GM19467 (cell line): ENCODE measurements at regions not wholly inside any gene's neighbourhood (a gene's known extent, or its start where the extent isn't known, plus 50 kb on each side); places are given as distances from the start of the nearest gene placed in this dataset.
A peak's percentile ranks its signal among the peaks of the same experiment; 100 is the strongest.

Source experiments
- ATAC-seq: cut with Tn5 transposase; IDR thresholded peaks from one replicate; pipeline ENCODE4 v1.9.1; 2021; ENCODE audit warnings: mild to moderate bottlenecking, moderate library complexity; ENCODE audit not compliant: unreplicated experiment

DNA sequence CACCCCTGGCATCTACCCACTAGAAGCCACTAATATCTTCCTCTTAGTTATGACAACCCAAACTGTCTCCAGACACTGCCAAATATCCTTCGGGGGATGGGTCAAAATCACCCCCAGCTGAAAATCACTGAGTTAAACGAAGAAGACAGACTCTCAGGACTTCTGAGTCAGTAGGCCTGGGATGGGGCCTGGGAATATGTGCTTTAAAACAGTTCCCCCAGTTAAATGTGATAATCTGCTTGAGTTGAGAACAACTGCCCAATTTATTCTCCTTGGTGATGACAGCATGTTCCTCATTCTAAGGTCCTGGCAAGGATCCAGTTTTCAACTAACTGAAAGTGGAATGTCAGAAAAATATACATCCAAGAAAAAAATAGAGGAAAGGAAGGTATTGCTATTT is 52.4 kb downstream of the CBLL2 start:
- ATAC-seq = no peak

DNA sequence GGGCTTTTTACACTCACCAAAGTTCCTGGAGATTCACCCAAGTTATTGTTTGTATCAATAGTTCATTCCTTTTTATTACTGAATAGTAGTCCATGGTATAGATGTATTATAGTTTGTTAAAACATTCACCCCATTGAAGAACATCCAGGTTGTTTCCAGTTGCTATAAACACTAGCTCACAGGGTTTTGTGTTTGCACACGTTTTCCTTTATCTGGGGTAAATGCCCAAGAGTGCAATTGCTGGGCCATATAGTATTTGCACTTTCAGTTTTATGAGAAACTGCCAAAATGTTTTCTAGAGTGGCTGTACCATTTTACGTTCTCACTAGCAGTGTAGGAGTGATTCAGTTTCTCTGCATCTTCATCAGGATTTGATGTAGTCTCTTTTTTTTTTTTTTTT is 57.1 kb downstream of the CBLL2 start:
- ATAC-seq = no peak

DNA sequence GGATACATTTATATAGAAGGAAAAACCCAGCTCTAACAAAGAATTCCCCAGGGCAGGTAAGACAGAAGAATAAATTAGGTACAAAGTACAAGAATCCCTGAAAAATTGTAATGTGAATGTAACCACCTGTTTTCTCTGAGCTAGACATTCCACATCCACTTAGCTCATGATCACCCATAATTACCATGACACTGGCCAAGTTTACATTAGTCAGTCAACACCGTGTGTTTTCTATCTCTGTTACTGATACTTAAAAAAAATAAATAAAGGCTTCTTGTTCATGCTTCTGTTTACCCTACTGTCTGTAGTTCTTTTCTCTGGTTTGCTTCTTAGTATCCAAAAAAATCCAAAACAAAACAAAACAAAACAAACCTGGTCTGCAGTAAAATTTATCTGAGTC is 66.0 kb downstream of the CBLL2 start:
- no peak for ATAC-seq

DNA sequence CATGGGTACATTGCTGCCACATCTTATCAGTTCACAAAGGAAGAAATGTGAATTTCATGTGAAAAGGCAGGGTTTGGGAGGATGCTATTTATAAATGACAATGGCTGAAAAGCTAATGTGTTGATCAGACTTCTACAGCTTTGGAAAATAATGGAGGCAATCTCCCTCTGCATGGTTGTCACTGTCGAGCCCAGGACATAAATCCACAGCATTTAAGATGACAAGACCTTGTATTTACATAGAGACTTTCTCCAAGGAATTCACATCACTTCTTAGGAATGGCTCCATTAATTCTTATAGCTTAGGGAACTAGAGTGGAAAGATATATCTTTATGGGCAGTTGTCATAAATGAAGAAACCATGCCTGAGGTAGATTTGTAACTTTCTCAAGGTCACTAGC is 66.7 kb downstream of the CBLL2 start:
- no peak for ATAC-seq

DNA sequence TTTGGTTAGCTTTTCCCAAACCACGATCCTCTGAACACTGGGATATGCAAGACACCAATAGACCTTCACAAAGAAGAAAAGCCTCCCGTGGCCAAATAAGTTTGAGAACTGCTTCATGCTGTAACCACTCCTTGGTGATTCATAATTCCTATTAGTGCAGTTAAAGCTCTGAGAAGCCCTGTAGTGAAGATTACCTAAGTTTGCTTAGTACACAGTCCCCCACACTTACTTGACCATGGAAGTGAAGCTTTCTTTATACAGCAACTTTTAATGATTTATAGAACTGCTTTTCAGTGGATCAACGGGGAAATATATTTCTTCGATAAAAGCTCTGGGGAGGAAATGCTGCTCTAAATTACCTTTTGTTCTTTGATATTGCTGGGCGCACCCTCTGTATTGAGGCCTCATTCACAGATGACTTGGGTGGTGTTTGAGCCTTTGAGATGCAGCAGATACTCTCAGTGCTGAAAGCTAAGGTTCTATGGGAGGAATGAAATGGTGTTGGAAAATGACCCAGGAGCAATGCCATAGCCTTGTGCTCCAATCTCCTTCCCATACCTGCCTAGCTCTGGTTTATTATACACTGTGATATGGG is 67.4 kb downstream of the CBLL2 start:
- no peak for ATAC-seq

DNA sequence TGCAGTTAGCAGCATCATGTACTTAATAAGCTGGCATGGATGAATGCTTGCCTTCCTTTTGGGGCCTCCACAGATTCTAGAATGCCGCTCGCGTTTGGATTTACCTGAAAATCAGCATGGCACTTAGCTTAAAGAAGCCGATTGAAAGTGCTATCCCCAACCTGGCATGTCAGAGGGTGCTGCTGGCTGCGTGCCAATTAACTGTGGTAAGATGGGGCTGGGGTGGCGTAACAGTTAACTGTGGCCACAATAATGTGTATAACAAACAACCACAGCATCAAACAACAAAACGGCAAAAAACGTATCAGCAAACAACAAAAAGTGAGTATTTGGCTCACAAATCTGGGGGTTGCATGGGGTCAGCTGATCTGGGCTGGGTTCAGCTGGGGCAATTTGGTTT is 70.5 kb downstream of the CBLL2 start:
- no peak for ATAC-seq

DNA sequence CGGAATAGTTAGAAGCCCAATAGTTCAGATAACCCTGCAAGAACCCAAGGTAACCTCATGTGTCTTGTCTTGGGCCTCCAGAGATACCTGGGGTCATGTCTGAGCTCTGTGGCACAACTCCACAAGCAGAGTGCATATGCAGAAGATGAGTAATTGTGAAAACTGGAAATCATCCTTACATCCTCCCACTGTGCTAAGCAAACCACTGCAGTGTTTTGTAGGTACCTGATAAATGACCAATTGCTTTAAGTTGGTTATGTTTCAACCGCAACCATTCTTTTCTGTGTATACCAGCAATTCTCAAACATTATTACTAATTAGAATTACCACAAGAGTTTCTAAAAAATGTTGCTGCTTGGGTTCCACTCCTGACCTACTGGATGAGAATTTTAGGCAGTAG is 73.2 kb downstream of the CBLL2 start:
- peak; percentile 80 for ATAC-seq

DNA sequence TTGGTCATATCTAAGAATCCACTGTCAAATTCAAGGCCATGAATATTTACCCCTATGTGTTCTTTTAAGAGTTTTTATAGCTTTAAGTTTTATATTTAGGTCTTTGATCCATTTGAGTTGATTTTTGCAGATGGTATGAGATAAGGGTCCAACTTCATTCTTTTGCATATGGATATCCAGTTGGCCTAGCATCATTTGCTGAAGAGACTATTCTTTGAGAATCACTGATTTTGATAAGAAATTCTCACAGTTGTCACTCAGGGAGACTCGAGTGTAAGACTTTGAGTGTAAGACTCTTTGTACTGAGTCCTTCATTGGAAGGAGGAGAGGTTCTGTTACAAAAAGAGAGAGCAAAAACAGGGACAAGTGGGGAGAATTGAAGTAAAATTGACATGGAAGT is 74.8 kb downstream of the CBLL2 start:
- no peak for ATAC-seq

DNA sequence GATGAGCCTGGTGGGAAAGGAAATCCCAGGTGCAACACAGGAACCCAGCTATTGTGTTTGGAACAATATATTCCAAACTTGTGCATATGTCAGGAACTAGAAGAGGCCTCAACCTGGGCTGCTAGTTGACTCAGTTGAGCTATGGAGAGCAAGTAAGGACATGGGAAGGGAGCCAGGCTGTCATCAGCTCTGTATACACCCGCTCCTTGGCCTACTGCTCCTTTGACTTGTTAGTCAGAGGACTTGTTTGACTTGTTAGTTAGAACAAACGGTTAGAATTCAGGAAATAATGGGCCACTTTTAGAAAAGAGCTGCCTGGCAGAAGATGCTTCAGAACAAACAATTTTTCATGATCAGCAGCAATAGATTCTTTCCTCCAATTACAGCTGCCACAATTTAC is 76.4 kb downstream of the CBLL2 start:
- no peak for ATAC-seq

DNA sequence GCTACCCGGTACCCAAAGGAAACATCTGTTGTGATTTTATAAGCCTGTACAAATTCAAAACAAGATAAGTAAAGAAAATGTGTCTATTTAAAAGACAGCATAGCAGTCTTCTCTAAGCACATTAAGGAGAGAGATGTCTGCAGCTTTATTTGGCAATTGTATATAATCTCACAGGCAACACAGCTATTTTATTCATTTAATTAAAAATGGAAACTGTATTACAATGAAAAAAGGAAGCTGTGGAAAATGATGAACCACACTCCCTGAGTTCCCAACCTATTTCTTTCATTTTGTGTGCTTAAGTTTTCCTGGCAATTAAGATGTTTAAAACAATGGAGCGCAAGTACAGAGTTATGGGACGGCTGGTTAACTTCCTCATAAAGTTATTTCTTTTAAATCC is 78.4 kb downstream of the CBLL2 start:
- ATAC-seq = no peak

DNA sequence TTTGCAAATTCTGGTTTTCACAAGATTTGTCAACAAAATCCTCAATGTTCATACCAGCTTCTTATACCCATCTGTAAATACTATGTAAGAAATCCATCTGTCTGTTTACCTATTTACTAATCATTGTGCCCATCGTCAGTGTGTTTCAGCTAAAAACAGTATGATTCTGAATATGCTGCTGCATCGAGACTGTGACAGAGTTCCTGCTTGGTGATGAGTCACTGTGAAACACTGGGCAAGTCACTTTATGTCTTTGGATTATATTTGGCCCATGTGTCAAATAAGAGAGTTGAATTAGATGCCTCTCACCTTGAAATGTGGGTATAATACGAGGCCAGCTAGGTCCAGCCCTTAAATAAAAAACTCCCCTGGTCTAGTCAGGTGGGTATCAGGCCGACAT is 79.3 kb downstream of the CBLL2 start:
- no peak for ATAC-seq

DNA sequence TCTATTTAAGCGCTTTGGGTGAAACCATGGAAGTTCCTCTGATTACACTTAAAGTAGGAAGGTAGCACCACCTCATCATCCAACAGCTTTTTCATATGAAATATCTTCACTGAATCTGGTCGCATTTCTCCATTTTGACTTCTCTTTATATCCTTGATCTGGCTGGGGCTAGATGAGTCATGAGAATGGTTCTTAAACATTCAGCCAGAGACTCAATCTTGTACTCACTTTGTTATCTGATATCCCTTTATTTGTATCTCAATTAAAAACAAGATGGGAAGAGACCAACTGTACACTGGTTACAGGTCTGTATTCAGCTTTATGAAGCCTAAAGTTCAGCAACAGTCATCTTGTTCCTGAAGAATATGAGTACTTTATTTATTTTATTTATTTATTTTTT is 84.9 kb downstream of the CBLL2 start:
- ATAC-seq = no peak

DNA sequence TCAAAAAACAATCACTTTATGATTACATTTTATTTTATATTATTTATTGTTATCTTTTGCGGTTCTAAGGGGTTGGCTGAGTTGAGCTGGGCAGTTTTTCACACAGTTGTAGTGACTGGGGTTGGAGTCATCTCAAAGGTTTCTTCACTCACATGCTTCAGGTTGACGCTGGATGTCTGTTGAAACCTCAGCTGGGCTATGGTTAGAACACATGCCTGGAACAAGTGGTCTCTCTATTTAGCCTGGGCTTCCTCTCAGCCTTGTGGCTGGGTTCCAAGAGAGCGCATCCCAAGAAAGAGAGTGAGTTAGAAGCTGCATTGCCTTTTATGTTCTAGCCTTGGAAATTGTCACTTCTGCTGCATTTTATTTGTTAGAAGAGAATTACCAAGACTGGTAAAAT is 87.4 kb downstream of the CBLL2 start:
- no peak for ATAC-seq

DNA sequence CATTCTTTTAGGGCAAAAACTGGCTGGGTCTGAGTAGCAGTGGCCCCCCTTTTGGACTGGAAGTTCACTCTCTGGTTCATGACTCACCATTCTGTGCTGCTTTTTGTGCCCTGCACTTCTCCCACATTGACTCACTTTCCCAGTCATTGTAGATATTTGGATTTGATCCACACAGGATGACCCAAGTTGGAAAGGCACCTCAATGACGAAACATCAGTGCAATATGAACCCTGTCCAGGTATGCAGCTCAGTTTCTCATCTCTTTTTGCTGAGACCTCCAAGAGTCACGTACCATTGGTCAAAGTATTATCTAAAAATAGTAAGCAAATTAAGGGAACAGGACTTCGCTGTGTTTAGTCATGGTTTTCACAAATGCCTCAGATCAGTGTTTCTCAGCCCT is 92.7 kb downstream of the CBLL2 start:
- ATAC-seq = no peak

DNA sequence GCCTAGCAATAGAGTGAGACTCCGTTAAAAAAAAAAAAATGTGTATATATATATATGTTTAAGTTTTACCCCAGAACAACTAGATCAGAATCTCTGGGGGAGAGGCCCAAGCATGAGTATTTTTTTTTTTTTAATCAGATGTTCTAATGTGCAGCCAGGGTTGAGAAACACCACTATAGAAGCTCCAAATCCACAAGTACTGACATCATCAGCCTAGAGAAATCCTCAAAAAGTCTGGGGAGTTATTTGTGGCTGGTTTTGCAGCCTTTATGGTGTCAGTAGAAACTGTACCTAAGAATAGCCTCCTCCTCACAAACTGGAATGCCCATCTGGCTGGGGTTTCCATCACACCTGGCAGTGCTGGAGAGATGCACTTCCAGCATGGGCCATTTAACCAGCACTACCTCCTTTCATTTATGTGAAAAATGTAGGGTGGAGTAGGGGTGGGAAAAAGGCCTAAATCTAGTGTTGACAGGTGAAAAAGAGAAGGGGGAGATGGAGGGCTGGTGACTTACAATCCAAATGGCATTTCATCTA is 93.5 kb downstream of the CBLL2 start:
- no peak for ATAC-seq

DNA sequence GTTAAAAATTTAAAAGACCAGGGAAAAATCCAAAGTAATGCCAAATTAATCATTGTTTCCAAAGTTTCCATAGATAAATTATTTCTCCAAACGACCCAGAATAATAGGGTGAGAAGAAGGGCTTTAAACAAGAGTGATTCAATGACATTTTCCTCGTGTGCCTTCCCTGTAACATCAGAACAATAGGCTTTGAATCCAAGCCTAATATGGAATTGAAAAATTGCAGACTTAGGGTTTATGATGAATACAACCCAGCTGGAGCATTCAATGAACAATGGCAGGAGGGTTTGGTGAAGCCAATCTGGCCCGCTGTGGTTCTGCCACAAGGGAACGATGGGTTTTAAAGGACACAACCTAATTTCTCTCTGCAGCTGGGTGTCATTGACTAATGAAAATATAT is 94.2 kb downstream of the CBLL2 start:
- ATAC-seq = no peak

DNA sequence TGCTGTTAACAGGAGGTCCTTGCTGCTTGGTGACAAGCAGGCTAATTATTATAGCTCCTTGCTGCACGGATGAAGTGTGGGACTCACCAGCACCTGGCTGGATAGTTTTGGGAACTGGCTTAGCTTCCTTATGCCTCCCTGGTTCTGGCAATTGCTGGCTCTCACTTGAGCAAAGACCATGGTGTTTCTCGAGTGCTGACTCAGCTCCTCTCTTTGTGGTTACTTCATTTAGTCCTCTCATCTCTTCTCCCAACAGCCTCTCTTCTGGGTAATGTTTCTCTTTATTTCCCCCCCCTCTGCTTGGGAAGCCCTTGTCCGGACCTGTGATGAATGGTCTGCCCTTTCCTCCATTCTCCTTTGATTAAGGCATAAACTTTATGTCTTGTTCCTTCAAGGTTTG is 100.4 kb downstream of the CBLL2 start:
- ATAC-seq = no peak

DNA sequence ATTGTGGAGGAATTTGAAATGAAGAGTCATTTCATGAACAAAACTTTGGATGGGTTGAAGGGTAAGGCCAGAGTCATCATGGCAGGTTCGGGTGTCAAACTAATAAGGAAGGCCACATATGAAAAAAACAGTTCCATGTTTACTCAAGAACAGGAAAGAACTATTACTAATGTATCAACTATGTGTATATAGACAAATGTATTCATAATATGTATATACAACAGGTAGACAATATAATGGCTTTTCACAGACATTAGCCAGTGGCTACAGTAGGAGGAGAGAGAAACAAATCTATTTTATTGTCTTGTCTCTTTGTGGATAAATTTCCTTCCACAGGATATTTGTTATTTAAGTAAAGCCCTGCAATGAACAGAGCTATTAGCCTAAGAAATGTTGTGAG is 101.1 kb downstream of the CBLL2 start:
- ATAC-seq = no peak

DNA sequence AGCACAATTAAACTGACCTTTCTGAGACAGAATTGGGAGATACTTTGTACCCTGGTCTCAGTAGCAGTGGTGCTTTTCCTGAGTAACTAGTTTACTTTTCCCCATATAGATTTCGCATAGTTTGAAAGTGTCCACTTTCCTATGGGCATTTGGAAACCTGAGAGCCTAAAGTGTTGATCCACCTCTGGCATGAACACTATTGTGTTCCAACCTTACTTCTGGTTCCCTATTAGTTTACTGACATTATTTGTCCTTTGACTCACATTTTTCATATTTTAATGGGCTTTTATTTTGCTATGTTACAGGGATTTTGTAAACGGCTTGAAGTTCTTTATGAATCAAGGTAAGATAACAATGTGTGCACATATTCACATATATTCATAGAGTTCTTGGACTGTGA is 103.7 kb downstream of the CBLL2 start:
- no peak for ATAC-seq

DNA sequence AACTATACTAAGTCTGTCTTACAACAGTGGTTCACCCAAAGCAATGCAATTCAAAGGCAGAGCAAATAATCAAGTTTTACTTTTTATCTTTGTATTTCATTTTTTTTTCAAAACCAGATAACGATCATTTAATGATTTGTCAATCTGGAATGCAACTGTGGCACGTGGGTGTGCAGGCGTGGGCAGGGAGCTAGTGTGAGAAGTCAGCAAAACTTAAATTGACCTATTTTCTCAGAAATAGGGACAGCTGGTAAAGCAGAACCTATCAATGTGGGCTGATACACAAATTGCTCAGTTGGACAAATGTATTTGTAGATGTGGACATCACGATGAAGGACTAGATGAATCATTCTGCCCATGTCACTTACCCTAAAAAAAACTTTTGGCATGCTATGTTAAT is 105.6 kb downstream of the CBLL2 start:
- no peak for ATAC-seq

DNA sequence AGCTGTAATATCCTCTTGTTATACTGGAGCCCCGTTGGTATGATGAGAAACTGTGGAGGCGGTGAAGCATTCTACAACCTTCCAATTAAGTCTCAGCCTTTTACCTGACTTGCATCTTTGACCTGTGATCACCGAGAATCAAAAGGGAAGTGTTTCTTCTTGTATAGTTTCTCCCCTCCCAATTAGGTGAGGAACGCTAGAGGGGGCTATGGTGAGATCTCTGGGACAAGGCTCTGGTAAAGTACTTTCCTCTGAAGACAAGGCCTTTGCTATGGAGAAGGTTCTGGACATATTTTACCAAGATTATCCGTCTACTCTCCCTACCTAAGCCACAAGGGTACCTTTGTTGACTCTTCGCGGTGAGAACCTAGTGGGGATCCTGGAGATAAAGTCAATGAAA is 111.3 kb downstream of the CBLL2 start:
- ATAC-seq = no peak

DNA sequence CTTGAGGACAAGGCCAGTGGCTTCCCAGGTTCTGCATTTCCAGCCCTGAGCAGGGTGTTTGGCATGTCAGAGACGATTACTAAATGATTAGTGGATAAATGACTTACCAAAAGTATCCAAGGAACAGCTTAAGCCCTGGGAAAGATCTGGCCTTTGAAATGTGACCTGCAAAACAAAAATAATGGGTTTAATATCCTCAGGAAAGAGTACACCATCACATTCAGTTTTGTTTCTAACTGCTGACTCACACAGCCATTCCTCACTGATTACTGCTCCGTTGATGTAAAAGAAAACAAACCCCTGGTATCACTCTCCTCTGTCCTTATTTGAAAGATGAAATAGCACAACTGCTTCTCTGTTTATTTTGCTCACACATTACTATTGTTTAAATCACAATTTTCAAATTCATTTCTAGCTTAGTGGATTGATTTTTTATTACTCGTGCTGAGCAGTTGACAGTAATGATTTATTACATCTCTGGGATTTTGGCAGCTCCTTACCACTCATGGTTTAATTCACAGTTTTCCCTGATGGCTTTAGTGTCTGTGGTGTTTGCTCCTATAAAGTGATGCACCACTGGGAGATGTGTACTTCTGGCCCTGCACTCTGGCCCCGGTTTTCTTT is 117.0 kb downstream of the CBLL2 start:
- no peak for ATAC-seq
